ENCODE measurements at regions not wholly inside any gene's neighbourhood (a gene's known extent, or its start where the extent isn't known, plus 50 kb on each side); places are given as distances from the start of the nearest gene placed in this dataset.

- TF ChIP-seq REST (IDR thresholded peaks at IDR 0.05; ENCODE audit: unreplicated experiment) (no peak), EZH2phosphoT487 (IDR thresholded peaks at IDR 0.05; ENCODE audit: unreplicated experiment) (no peak), ZNF114 (CRISPR knock-in tag; IDR thresholded peaks at IDR 0.05) (no peak), POLR2AphosphoS5 (IDR thresholded peaks at IDR 0.05; ENCODE audit: low read depth) (no peak), JUNB (IDR thresholded peaks at IDR 0.05; ENCODE audit: unreplicated experiment) (no peak)
Measured at GRCh38 chr14:66396164-66396563, 90.0 kb upstream of the CCDC196 start (continued).

- DNase-seq (ENCODE audit: low spot score) (no peak), ATAC-seq (no peak)
- H3K4me3 ChIP-seq = no peak overlapping the region
- no peaks in the 10 kb centered on the region for H3K36me3 Mint-ChIP-seq (ENCODE audit: low read depth)
- no peak overlapping the region for H2AFZ ChIP-seq
- no peaks in the 10 kb centered on the region for H3K79me2 ChIP-seq (replicated peaks; ENCODE audit: insufficient read depth)
- H3F3A ChIP-seq (replicated peaks; ENCODE audit: low read depth) = no peaks in the 10 kb centered on the region
- H3K27me3 ChIP-seq (ENCODE audit: insufficient read depth) = no peaks in the 10 kb centered on the region
- H3K4me1 ChIP-seq (ENCODE audit: insufficient read depth) = no peaks in the 10 kb centered on the region
- TF ChIP-seq NANOG (IDR thresholded peaks at IDR 0.05; ENCODE audit: borderline replicate concordance) = no peak
- TF ChIP-seq CREB1 (CRISPR knock-in tag; IDR thresholded peaks at IDR 0.05; ENCODE audit: low read depth) = no peak
- no peak for TF ChIP-seq ZNF331 (CRISPR knock-in tag; IDR thresholded peaks at IDR 0.05; ENCODE audit: low read depth)
- TF ChIP-seq EZH2 (IDR thresholded peaks at IDR 0.05; ENCODE audit: low read depth, unreplicated experiment) = no peak
- TF ChIP-seq POLR2AphosphoS5 (IDR thresholded peaks at IDR 0.05; ENCODE audit: low read depth) = no peak
- TF ChIP-seq ZNF114 (CRISPR knock-in tag; IDR thresholded peaks at IDR 0.05) = no peak
- no peak for TF ChIP-seq JUNB (IDR thresholded peaks at IDR 0.05; ENCODE audit: unreplicated experiment)
- no peak for TF ChIP-seq REST (IDR thresholded peaks at IDR 0.05; ENCODE audit: unreplicated experiment)
- H3K36me3 ChIP-seq (ENCODE audit: insufficient read depth) = no peaks in the 10 kb centered on the region
- H3K4me1 Mint-ChIP-seq = no peaks in the 10 kb centered on the region
- H3K27ac Mint-ChIP-seq = no peak overlapping the region
- no peak overlapping the region for H3K4me3 Mint-ChIP-seq
- no peaks in the 10 kb centered on the region for H3K27me3 Mint-ChIP-seq (ENCODE audit: insufficient read depth, low read depth, poor library complexity)
- H3K4me2 ChIP-seq = no peak overlapping the region
- no peaks in the 10 kb centered on the region; the same call in 1 of the 2 replicates for H4K20me1 ChIP-seq (replicated peaks; ENCODE audit: insufficient read depth)
- no peaks in the 10 kb centered on the region for H3K9me2 ChIP-seq (ENCODE audit: insufficient read depth)
- H3K9me3 Mint-ChIP-seq = no peaks in the 10 kb centered on the region
- H3K27ac ChIP-seq (ENCODE audit: low read depth) = no peak overlapping the region
Measured at GRCh38 chr14:66398437-66398836, 87.7 kb upstream of the CCDC196 start.
